HG03045 (cell line): ENCODE measurements at regions not wholly inside any gene's neighbourhood (a gene's known extent, or its start where the extent isn't known, plus 50 kb on each side); places are given as distances from the start of the nearest gene placed in this dataset.
"Not testable (repeated sequence)": the region's sequence is repeated elsewhere in the genome, so short reads cannot be mapped to it uniquely, and the experiment has no call there.

ENCODE experiments used
- ATAC-seq: cut with Tn5 transposase; IDR thresholded peaks from one replicate; pipeline ENCODE4 v1.9.1; 2021; ENCODE audit warnings: mild to moderate bottlenecking, moderate library complexity; ENCODE audit not compliant: unreplicated experiment

- ATAC-seq: not testable (repeated sequence)
These were observed 283.4 kb downstream of the TSN start for GRCh38 chr2:122038816-122039215.

GRCh38 chr2:122041455-122041854, 286.0 kb downstream of the TSN start:
- no peak for ATAC-seq

- not testable (repeated sequence) for ATAC-seq
These were observed 296.2 kb downstream of the TSN start for GRCh38 chr2:122051659-122052058.

- ATAC-seq: no peak
These were observed 300.1 kb downstream of the TSN start for GRCh38 chr2:122055521-122055931.

- no peak for ATAC-seq
These were observed 301.4 kb downstream of the TSN start for GRCh38 chr2:122056853-122057252.

DNA sequence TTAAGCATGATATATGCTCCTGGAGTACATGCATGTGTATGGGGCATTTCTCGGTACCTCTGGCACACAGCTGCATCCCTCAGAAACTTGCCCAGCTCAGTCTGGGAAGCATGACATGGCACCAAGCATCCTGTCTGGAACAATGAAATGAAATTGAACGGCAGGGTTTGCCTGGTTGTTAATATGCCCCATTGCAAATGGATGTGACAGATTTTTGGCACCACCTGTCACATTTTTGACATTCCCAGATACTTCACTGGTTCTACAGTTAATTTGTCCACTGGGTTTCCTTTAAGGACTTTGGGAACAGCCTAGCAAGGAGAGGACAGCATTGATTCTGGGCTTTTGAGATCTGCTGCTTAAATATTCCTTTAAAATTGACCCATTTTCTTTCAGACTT, 305.8 kb downstream of the TSN start:
- ATAC-seq: no peak

DNA sequence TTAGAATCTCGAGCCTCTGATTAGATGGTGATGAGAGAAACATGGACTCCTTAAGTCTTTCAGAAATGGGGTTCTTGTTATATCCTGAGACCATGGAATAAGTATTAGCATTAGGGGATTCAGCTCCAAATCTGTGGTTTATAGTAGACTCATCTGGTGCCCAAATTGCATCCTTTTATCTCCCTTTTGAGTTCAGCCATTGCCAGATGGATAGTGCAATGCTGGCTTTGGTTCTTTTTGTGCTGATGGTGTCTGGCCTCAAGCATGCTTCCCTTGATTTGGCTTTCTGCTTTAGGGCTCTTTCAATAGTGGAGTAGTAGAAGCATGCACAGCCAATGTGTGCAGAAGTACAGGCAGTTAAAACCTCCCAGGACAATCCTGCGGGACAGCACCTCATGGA, 306.4 kb downstream of the TSN start:
- ATAC-seq: no peak

- ATAC-seq: no peak
These were observed 307.1 kb downstream of the TSN start for GRCh38 chr2:122062506-122062905.

GRCh38 chr2:122063716-122064115, 308.3 kb downstream of the TSN start:
- no peak for ATAC-seq

DNA sequence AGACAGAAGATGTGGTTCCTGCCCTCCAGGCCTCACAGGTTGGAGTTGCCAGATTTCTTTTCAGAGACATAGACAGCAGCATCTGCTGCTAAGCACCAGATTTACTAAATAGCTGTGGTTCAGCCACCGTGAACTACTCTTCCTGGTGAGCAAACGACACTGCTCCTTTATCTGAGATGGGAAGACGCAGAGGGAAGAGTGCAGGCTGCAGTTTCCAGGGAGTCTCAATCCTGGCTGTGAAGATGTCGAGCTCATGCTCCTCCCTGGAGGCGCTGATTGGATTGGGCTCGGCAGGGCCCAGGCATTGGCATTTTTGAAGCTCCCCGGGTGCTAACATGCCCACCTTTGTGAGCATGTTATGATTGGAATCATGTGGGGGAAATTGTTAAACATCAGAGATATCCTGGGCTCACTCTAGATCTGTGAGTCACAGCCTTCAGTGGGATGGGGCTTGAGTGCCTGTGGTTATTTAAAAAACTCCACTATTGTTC, 314.8 kb downstream of the TSN start:
- ATAC-seq: no peak

DNA sequence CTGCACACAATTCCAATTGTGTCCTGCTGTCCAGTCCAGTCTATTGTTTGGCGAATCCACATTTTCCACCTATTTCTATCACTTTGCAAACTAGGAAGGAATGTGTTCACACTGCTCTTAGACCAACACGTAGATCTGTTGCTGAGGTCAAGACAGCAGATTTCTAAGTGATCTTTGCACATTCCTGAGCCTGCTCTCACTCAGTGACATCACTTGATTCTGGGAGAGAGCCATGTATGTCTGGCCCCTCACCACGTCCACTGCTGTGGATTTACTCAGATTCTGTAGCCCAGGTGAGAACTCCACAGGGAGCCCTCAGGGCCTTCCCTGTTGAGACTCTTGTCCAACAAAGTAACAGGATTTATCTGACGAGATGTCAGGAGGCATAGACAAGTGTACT, 317.2 kb downstream of the TSN start:
- no peak for ATAC-seq

- no peak for ATAC-seq
These were observed 318.8 kb downstream of the TSN start for GRCh38 chr2:122074201-122074600.

DNA sequence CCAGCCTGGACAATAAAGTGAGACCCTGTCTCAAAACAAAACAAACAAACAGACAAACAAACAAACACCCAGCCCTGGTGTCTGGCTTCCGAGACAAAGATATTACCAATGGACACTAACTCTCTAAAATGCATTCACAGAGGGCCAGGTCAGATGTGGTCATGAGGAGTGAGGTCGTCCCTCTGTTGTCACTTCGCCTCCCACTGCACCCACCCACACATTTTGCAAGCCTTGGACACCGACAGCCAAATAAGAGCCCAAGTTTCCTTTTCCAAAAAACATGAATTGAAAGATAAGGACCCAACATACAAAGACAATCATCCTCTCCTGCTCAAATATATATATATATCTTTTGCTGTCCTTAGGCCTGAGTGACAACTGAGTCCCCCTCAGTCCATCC, 319.9 kb downstream of the TSN start:
- ATAC-seq: no peak

DNA sequence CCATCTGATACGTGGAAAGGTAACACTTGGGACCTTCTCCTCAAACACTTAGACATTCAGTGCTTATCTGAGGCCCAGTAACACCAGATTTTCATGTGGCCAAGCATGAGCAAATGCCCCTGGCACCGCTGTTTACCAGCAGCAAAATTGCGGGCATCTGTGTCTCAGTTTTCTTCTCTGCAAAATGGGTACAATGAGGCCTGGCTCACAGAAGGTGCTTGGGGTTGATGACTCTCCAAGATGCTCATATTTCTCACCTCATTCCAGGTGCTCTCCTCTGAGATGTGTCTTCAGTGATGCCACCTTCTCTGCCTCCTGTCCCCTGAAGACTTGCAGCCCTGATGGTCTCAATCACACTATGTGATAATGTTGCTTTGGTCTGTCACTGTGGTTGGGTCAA, 321.7 kb downstream of the TSN start:
- no peak for ATAC-seq

GRCh38 chr2:122077771-122078170, 322.3 kb downstream of the TSN start:
- ATAC-seq: no peak

DNA sequence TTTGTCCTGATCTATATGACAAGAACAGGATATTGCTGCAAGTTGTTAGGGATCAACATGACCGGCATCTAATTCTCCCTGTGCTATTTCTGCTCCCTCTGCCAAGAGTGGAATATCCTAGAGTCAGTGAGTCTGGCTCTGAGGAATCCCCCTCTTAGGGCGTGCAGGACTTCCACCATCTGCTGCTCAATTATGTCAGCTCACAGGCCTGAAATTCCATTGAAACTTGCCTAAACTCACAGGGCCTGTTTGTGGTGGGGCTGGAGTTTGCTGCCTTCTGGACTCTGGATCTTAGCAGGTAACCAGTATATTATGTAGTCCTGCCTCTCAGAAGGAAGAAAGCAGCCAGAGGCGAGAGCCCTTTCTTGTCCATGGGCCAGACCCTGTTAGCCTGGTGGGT, 323.0 kb downstream of the TSN start:
- ATAC-seq: no peak

GRCh38 chr2:122079844-122080243, 324.4 kb downstream of the TSN start:
- ATAC-seq: no peak

- ATAC-seq: no peak
These were observed 324.9 kb downstream of the TSN start for GRCh38 chr2:122080316-122080715.

GRCh38 chr2:122080871-122081270, 325.4 kb downstream of the TSN start:
- ATAC-seq: no peak

- ATAC-seq: no peak
These were observed 326.3 kb downstream of the TSN start for GRCh38 chr2:122081751-122082150.

DNA sequence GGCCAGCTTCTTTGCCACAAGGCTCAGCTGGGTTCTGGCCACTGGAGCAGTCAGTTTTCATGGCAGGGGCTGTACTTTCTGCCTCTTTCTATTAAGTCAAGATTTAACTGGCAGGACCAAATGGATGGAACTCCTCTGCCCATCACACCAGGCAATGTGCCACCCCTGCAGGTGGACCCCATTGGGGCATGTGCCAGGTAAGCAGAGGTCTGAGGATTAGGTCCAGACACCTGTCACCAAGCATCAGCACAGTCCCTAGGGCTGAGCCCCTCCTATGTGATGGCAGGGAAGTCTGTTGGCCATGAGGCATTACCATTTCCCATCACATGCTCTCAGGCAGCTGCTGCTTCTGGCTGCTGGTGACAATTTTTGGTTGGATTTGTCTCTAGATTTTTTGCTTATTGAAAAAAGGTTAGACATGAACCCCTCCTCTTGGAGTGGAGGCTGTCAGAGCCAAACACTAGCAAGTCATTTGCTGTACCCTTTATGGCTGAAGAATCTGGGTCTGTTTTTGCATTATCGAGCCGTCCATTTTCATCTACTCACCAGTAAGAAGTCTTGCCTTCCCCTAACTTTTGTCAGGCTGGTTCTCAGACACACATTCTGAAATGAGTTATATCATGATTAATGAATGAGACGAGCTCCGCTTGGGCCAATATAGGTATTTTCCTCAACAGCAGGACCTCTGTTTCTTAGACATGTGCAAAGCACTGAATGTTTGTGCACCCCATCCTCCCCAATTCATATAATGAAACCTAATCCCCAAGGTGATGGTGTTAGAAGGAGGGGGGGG, 328.0 kb downstream of the TSN start:
- no peak for ATAC-seq

DNA sequence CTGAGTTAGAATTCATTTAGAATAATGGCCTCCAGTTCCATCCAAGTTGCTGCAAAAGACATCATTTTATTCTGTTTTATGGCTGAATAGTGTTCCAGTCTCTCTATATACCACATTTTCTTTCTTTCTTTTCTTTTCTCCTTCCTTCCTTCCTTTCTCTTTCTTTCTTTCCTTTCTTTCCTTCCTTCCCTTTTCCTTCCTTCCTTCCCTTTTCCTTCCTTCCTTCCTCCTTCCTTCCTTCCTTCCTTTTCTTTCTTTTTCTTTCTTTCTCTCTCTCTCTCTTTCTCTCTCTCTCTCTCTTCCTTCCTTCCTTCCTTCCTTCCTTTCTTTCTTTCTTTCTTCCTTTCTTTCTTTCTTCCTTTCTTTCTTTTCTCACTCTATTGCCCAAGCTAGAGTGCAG, 330.2 kb downstream of the TSN start:
- ATAC-seq: not testable (repeated sequence)

GRCh38 chr2:122094557-122094956, 339.1 kb downstream of the TSN start:
- no peak for ATAC-seq
